HG02852 (cell line): ENCODE measurements at regions not wholly inside any gene's neighbourhood (a gene's known extent, or its start where the extent isn't known, plus 50 kb on each side); places are given as distances from the start of the nearest gene placed in this dataset.

Experiments
- ATAC-seq: cut with Tn5 transposase; IDR thresholded peaks from one replicate; pipeline ENCODE4 v1.9.1; 2021; ENCODE audit warnings: mild to moderate bottlenecking, moderate library complexity; ENCODE audit not compliant: unreplicated experiment

GRCh38 chr12:77319166-77319565 is 253.8 kb upstream of the E2F7 start:
- ATAC-seq = no peak

GRCh38 chr12:77315407-77315806 is 250.0 kb upstream of the E2F7 start:
- no peak for ATAC-seq

- ATAC-seq = no peak
These were observed 249.1 kb upstream of the E2F7 start for GRCh38 chr12:77314378-77315052.

GRCh38 chr12:77308056-77308455 is 242.7 kb upstream of the E2F7 start:
- ATAC-seq = no peak

- ATAC-seq = no peak
These were observed 235.4 kb upstream of the E2F7 start for GRCh38 chr12:77300811-77301210.

- no peak for ATAC-seq
These were observed 234.7 kb upstream of the E2F7 start for GRCh38 chr12:77299910-77300669.

- no peak for ATAC-seq
These were observed 233.6 kb upstream of the E2F7 start for GRCh38 chr12:77299001-77299400.

GRCh38 chr12:77294016-77294415 is 228.6 kb upstream of the E2F7 start:
- ATAC-seq = no peak

- no peak for ATAC-seq
These were observed 209.6 kb upstream of the E2F7 start for GRCh38 chr12:77274926-77275325.

- no peak for ATAC-seq
These were observed 208.5 kb upstream of the E2F7 start for GRCh38 chr12:77273898-77274297.

- ATAC-seq = no peak
These were observed 191.6 kb upstream of the E2F7 start for GRCh38 chr12:77256956-77257355.

- ATAC-seq = no peak
These were observed 188.0 kb upstream of the E2F7 start for GRCh38 chr12:77253321-77253720.

- no peak for ATAC-seq
These were observed 186.4 kb upstream of the E2F7 start for GRCh38 chr12:77251799-77252198.

GRCh38 chr12:77249892-77250291 is 184.5 kb upstream of the E2F7 start:
- ATAC-seq = no peak

- ATAC-seq = no peak
These were observed 182.7 kb upstream of the E2F7 start for GRCh38 chr12:77248036-77248435.

- ATAC-seq = no peak
These were observed 182.2 kb upstream of the E2F7 start for GRCh38 chr12:77247542-77247941.

- no peak for ATAC-seq
These were observed 178.0 kb upstream of the E2F7 start for GRCh38 chr12:77243345-77243744.

- ATAC-seq = no peak
These were observed 174.2 kb upstream of the E2F7 start for GRCh38 chr12:77239617-77240016.

- ATAC-seq = no peak
These were observed 173.0 kb upstream of the E2F7 start for GRCh38 chr12:77238335-77238734.

- no peak for ATAC-seq
These were observed 172.5 kb upstream of the E2F7 start for GRCh38 chr12:77237896-77238295.

- ATAC-seq = no peak
These were observed 170.7 kb upstream of the E2F7 start for GRCh38 chr12:77236066-77236465.

GRCh38 chr12:77232045-77232444 is 166.7 kb upstream of the E2F7 start:
- ATAC-seq = no peak

GRCh38 chr12:77231501-77231918 is 166.1 kb upstream of the E2F7 start:
- ATAC-seq = no peak
